ENCODE measurements at regions not wholly inside any gene's neighbourhood (a gene's known extent, or its start where the extent isn't known, plus 50 kb on each side); places are given as distances from the start of the nearest gene placed in this dataset.

GRCh38 chr15:38648121-38648843 lies 83.7 kb upstream of the RASGRP1 start:
- DNase-seq: no peak

DNA sequence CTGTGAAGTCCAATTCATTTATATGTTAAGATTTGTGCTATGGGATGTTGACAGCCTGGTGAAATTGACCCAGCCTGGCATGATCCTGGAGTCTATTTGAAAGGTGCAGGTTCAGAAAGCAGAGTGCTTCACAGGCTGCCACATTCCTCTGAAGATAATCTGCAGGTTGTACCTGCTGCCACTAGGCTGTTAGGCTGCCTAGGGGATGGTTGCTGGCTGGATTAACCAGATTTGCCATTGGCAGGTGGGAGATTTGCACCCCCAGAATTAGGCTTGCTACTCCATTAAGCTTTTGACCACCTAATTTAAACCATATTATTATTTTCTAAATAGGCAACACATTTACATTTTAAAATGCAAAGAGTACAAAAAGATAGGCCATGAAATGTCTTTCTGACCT lies 85.8 kb upstream of the RASGRP1 start:
- no peak for DNase-seq

- no peak for DNase-seq
These were observed 86.3 kb upstream of the RASGRP1 start for GRCh38 chr15:38650936-38651327.

DNA sequence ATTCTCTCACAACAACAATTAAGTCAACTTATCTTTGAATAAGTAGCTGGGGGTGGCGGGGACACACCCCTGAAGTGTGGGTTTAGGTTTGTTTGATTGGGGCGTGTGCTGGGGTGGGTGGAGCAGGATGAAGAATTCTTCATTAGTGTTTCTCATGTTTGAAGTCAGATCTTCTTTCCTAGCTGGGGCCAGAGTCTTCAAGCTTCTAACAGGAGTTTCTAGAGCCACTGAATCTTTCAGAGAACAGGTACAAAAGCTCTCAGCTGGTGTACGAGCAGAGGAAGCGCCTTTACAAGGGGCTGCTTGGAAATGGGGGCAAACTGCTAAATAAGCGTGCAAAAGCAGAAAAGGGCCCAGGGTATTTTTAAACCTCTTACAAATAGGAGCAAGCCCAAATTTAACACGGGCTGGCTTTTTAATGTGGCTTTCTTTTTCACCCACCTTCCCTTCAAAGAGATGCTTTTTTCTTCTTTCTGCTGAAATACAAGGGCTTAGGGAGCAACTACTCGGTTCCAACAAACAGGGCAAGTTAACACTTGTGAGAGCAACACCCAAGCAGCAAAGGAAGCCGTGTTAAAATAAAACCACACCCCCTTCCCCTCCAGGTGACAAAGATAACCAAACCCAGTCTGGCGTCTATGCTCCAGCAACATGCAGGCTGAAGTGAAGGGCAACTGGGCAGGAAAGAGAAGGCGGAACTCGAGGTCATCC lies 86.9 kb upstream of the RASGRP1 start:
- DNase-seq: no peak

GRCh38 chr15:38652183-38652794 lies 87.7 kb upstream of the RASGRP1 start:
- DNase-seq: no peak

DNA sequence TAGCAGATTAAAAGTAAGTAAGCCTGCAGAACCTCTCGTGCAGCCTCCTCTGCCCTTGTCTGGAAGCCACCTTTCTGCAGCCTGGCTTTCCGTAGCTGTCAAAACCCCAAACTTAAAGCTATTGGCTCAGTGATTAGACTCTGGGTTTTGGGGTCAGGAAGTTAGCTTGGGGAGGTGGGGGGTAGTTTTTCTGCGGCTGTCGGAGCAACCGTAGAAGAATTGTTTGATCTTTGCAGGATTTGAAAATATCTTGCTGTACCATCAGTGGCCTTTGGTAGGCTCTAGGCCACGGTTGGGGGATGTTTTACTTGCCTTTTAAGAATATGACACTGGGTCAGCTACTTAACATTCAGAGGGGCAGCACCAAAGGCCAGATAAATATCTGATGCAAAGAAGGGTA lies 88.4 kb upstream of the RASGRP1 start:
- no peak for DNase-seq

DNA sequence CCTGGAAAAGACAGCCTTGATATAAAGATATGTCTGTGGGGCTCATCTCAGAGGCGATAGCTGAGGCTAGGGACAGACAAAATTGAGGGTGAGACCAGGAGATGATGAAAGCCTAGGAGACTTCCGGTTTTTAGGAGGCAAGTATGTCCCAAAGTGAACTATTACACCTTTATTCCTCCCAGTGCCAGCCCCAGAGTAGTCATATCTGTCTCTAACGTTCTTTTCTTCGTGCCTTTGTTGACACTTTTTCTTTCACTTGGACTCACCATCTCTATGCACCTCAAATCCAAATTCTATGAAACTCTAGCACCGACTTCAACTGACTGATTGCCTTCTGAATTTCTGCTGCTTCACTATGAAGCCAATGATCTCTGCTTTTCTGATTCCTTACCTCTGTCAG lies 93.8 kb upstream of the RASGRP1 start:
- DNase-seq: no peak

GRCh38 chr15:38660738-38661137 lies 96.1 kb upstream of the RASGRP1 start:
- no peak for DNase-seq

DNA sequence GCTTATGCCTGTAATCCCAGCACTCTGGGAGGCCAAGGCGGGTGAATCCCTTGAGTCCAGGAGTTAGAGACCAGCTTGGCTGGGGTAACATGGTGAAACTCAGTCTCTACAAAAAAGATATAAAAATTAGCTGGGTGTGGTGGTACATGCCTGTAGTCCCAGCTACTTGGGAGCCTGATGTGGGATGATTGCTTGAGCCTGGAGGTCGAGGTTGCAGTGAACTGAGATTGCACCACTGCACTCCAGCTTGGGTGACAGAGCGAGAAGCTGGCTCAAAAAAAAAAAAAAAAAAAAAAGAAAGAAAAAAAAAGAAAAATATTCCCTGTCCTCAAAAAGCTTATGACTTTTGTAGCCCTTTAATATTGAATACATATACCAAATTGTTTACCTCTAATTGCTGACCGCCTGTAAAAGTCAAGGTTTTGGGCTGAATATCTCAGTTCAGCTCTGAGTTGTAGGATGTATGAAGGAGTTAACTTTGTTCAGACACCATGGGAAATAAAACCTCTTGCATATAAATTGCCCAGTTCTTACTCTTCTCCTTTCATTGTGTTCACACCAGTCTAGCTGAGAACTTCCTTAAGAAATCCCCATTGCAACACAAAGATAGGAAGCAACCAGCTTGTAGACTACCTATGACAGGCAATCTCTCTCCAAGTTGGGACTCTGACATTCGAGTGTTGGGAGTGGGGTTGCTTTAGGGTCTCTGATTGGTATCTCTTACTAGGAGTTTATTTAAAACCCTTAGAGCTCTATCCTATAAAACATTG lies 97.6 kb upstream of the RASGRP1 start:
- DNase-seq: no peak

DNA sequence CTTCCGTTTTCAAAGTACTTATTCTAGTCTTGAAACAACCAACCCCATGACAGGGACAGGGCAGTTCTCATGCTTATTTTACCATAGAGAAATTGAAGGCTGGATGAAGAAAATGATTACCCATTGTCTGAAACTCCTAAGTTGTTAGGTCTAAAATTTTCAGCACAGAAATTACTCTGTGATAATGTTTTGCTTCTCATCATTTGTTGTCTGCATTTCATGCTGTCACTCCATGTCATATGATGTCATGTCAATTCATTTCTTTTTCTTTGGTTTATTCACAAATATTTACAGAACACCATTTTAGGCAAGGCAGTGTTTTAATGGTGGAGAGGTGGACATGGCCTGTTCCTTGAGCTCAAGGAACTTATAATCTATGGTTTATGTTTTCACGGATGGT lies 98.2 kb upstream of the RASGRP1 start:
- DNase-seq: no peak

DNA sequence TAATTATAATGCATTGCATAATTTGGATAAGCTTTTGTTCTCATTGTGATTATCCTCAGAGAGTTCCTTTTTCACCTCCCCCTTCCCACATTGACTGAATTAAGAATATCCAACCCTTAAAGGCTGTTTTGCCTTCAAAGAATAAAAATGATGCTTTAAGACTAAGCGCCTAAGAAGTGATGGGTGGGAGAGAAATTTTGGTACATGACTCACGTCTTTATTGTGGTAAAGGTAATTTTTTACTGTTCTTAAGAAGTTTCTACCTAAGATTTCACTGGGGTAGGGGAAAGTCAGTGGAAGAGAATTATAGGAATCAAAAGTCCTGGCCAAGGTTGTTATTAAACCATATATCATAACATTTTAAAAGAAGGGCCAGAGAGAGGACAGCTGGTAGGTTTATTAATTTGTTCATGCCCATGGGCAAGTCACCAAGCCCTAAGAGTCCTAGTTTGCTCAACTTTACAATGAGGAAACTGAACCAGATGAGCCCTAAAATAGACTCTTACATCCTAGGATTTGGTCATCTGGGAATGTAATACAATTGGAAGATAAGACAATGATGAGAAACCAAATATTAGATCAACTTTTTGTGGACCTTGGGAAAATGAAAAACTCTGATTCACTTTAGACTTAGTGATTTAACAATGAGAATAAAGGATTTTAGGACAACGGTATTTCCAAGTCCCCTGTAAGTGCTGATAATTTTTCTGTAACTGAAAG lies 101.1 kb upstream of the RASGRP1 start:
- DNase-seq: no peak

- no peak for DNase-seq
These were observed 102.4 kb upstream of the RASGRP1 start for GRCh38 chr15:38666865-38667510.

GRCh38 chr15:38667890-38668850 lies 103.6 kb upstream of the RASGRP1 start:
- DNase-seq: no peak

DNA sequence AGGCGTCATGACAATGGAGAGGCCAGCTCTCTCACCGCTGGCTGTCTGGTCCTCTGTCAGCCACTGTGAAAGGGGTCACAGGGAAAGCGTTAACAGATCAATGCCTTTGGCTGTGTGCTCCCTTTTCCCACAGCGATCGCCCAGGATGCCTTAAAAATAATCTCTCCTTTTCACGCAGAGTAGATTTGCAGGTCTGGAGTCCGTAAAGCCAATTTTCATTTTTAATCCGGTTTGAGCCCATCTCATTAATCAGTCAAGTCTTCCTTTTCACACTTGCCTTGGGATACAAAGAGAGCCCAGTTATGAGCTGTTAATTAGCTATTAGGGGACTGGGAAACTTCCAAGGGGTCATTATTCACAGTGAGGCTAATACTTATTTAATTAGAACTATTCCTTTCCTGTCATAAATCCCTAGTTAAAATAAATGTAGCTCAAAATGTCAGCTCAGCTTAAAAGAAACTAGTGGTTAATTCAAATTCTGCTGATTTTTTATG lies 104.3 kb upstream of the RASGRP1 start:
- no peak for DNase-seq

- DNase-seq: no peak
These were observed 105.8 kb upstream of the RASGRP1 start for GRCh38 chr15:38670128-38671005.

- DNase-seq: no peak
These were observed 106.4 kb upstream of the RASGRP1 start for GRCh38 chr15:38671006-38671387.

DNA sequence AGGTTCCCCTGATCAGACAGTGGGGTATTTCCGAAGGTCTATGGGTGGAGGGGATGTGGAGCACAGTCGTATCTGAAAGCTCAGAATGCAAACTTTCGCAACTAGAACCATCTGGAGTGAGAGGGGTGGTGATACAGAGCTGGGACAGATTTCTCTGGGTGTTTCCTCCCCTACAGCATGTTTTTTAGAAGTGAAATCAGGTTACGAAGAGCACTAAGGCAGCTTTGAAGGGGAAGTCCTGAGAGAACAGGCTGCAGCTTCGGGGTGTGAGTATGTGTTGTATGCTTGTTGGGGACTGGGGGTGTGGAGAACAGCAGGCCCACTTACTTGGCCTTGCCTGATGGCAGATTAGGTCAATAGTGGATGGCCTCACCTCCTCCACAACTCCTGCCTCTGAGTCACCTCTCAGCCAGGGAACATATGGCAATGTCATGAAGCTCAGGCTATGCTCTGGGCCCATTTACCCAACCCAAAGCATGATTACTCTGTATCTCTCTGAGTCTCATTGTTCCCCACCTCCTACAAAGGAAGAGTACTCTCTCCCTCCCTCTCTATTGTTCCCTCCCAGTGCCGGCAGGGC lies 107.2 kb upstream of the RASGRP1 start:
- DNase-seq: no peak

GRCh38 chr15:38672273-38672672 lies 107.7 kb upstream of the RASGRP1 start:
- DNase-seq: no peak

Data from NCI-H1417 treated with DMSO at 0.1 percent for 48 hours (cell line).